Right atrium auricular region (tissue), 2 donors: ENCODE measurements at regions not wholly inside any gene's neighbourhood (a gene's known extent, or its start where the extent isn't known, plus 50 kb on each side); places are given as distances from the start of the nearest gene placed in this dataset.

ENCODE experiments used
- DNase-seq: peaks from one replicate; pipeline ENCODE4 v3.0.0-alpha.2; 2019; ENCODE audit warnings: low spot score
- H3K27ac ChIP-seq, 2 donors: fragments of 200-600 bp; sonication (generic); 1 replicate in 1 of 2; 2 replicates in 1 of 2; pipeline ENCODE4 v1.5.1; 2016 to 2019
- H3K27me3 ChIP-seq, 2 donors: fragments of 200-600 bp; sonication (generic); one replicate each; pipeline versions ENCODE4 v1.5.1 to v1.6.0; 2017 to 2019
- H3K36me3 ChIP-seq: fragments of 200-600 bp; sonication (generic); one replicate; pipeline ENCODE4 v1.5.1; 2016
- H3K4me1 ChIP-seq, 2 donors: fragments of 200-600 bp; sonication (generic); one replicate each; pipeline versions ENCODE4 v1.5.1 to v1.6.0; 2017 to 2019
- H3K4me3 ChIP-seq, 2 donors: fragments of 200-600 bp; sonication (generic); 1 replicate in 1 of 2; 2 replicates in 1 of 2; pipeline ENCODE4 v1.5.1; 2017 to 2019; ENCODE audit warnings: mild to moderate bottlenecking in 1 of 2, moderate library complexity in 1 of 2
- H3K9me3 ChIP-seq, 2 donors: fragments of 200-600 bp; sonication (generic); one replicate each; pipeline ENCODE4 v1.5.1; 2019
- TF ChIP-seq, protein P1 (sequence below), 2 donors: fragments of 200-600 bp; sonication (generic); IDR thresholded peaks; one replicate each; pipeline ENCODE4 v1.5.1; 2019; ENCODE audit warnings: antibody characterized with exemption in 2 of 2

DNA sequence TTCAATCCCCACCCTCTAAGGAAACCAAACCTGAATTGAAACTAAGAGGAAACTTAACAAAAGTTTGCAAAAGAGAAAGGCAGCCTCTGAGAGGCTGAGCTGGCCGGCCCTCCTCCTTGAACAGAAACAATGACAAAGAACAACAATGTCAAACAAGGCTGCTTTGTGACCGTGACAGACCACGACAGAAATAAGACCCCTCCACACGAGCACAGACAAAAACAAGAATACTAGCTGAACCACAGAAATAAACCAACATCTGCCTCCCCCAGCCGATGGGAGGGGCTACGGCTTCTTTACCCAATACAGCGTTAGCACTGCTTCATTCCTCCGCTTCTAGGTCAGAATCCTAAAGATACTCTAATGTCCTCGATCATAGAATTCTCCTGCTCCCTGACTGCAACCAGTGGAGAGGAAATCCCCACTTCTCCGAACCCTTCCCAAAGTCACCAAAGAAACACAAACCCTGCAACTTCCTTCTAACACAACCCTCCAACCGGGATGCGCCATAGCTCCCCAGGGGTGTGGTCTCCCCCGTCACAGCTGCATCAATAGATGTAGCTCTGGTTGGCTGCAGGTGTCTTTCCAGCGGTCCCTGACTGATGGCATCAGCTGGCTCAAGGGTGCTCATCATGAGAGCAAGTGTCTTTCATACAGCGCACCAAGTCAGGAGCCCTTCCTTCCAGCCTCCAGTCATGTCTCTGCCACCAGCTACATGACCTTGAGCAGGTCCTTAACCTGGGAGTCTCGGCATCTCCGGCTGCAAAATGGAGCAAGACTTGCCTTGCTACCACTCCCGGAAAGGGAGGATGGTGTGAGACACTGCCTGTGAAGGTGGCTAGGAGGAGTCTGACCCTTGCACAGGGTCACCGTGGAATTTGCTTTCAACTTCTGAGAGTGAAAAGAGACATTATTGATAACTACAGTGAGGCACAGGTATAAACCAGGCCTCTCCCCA, 198.6 kb downstream of the HAUS1 start:
- H3K4me1 ChIP-seq: no peaks in the 10 kb centered on the region
- DNase-seq: no peak
- H3K27ac ChIP-seq: no peak overlapping the region
- H3K36me3 ChIP-seq: no peaks in the 10 kb centered on the region
- H3K4me3 ChIP-seq: no peak overlapping the region
- TF ChIP-seq, protein P1, sequence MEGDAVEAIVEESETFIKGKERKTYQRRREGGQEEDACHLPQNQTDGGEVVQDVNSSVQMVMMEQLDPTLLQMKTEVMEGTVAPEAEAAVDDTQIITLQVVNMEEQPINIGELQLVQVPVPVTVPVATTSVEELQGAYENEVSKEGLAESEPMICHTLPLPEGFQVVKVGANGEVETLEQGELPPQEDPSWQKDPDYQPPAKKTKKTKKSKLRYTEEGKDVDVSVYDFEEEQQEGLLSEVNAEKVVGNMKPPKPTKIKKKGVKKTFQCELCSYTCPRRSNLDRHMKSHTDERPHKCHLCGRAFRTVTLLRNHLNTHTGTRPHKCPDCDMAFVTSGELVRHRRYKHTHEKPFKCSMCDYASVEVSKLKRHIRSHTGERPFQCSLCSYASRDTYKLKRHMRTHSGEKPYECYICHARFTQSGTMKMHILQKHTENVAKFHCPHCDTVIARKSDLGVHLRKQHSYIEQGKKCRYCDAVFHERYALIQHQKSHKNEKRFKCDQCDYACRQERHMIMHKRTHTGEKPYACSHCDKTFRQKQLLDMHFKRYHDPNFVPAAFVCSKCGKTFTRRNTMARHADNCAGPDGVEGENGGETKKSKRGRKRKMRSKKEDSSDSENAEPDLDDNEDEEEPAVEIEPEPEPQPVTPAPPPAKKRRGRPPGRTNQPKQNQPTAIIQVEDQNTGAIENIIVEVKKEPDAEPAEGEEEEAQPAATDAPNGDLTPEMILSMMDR (IDR thresholded peaks at IDR 0.05): no peak
- H3K9me3 ChIP-seq: peaks cover 0 to 4% of the 10 kb centered on the region in 2 donors
- H3K27me3 ChIP-seq: no peaks in the 10 kb centered on the region

- H3K9me3 ChIP-seq: no peaks in the 10 kb centered on the region
- H3K4me3 ChIP-seq: no peak overlapping the region
These were observed 206.1 kb downstream of the HAUS1 start for GRCh38 chr18:46310258-46310657.

DNA sequence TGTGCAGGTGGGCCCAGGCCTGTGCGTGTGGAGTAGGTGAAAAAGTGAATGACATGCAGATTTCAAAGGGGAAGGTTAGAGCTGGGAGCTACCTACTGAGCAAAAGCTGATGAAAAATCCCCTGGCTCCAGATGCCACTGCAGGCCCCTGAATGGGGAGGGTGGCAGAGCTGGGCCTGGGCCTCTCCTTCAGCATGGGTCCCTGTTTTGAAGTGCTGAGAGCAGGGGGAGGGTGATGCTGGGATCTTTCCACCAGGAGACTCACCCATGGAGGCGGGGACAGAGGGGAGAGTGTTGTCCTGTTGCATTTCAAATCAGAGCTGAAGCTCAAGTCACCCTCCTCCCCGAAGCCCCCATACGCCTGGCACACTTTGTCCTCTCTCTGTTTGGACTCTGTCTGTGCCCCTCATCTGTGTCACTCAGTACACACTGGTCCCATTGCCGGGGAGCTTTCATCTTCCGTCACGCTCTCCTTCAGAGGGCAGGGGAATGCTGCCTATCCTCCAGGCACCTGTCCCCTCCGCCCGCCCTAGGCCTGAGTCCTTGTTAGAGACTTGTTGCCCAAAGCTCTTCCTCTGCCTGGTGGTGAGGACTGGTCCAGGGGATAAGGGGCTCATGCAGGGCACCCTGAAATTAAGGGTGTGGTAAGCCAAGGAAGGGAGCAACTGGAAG, 206.6 kb downstream of the HAUS1 start:
- no peaks in the 10 kb centered on the region for H3K9me3 ChIP-seq
- TF ChIP-seq, protein P1 (IDR thresholded peaks at IDR 0.05): no peak
- H3K4me1 ChIP-seq: no peaks in the 10 kb centered on the region
- no peak overlapping the region for H3K27ac ChIP-seq
- H3K27me3 ChIP-seq: no peaks in the 10 kb centered on the region
- DNase-seq: no peak
- H3K4me3 ChIP-seq: no peak overlapping the region
- no peaks in the 10 kb centered on the region for H3K36me3 ChIP-seq

More at GRCh38 chr18:46310258-46310657, 206.1 kb downstream of the HAUS1 start:
- Histone ChIP-seq H3K27me3 (no peaks in the 10 kb centered on the region), H3K27ac (no peak overlapping the region), H3K36me3 (no peaks in the 10 kb centered on the region), H3K4me1 (no peaks in the 10 kb centered on the region)
- TF ChIP-seq, protein P1 (IDR thresholded peaks at IDR 0.05): no peak
- DNase-seq: no peak

GRCh38 chr18:46311491-46311890, 207.3 kb downstream of the HAUS1 start:
- H3K36me3 ChIP-seq: no peaks in the 10 kb centered on the region
- H3K27ac ChIP-seq: no peak overlapping the region
- H3K4me1 ChIP-seq: no peaks in the 10 kb centered on the region
- no peak for DNase-seq
- H3K27me3 ChIP-seq: no peaks in the 10 kb centered on the region
- H3K4me3 ChIP-seq: no peak overlapping the region
- no peaks in the 10 kb centered on the region for H3K9me3 ChIP-seq
- TF ChIP-seq, protein P1 (IDR thresholded peaks at IDR 0.05): no peak

GRCh38 chr18:46312221-46312620, 208.0 kb downstream of the HAUS1 start:
- no peaks in the 10 kb centered on the region for H3K36me3 ChIP-seq
- no peak for DNase-seq
- no peaks in the 10 kb centered on the region for H3K9me3 ChIP-seq
- no peaks in the 10 kb centered on the region for H3K4me1 ChIP-seq
- no peak overlapping the region for H3K4me3 ChIP-seq
- H3K27ac ChIP-seq: no peak overlapping the region
- no peaks in the 10 kb centered on the region for H3K27me3 ChIP-seq
- TF ChIP-seq, protein P1 (IDR thresholded peaks at IDR 0.05): no peak
